HG03045 (cell line): ENCODE measurements at regions not wholly inside any gene's neighbourhood (a gene's known extent, or its start where the extent isn't known, plus 50 kb on each side); places are given as distances from the start of the nearest gene placed in this dataset.

Experiments used
- ATAC-seq: cut with Tn5 transposase; IDR thresholded peaks from one replicate; pipeline ENCODE4 v1.9.1; 2021; ENCODE audit warnings: mild to moderate bottlenecking, moderate library complexity; ENCODE audit not compliant: unreplicated experiment

DNA sequence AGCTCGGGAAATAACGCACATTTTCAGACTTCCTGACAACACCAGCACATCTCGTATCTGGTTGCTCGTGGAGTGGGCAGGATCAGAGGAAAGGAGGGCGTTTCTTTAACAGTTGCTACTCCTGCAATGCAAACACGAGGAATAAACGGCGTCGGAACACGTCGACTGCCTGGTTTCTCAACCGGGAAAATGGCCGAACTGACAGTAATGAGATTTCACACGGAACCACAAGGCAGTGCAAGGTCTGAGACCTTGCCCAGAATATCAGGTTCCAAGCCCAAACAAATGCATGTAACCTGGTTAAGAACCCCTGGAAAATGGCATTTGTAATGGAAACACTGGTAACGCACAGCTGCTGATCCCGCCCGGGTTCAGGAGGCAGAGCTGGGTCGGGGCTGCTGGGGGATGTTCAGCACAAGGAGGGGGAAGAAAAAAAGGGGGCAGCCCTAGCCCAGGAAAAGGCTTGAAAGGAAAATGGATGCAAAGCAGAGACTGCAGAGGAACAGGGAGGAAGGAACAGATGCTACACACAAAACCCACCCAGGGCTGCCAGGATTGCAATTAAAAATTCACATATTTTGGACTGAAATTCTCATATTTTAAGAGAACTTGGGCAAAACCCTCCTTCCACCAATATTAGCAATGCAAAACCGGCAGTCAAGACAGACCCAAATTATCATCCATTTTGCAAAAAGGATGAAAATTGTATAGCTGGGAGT, 61.6 kb upstream of the KLHL29 start:
- no peak for ATAC-seq

DNA sequence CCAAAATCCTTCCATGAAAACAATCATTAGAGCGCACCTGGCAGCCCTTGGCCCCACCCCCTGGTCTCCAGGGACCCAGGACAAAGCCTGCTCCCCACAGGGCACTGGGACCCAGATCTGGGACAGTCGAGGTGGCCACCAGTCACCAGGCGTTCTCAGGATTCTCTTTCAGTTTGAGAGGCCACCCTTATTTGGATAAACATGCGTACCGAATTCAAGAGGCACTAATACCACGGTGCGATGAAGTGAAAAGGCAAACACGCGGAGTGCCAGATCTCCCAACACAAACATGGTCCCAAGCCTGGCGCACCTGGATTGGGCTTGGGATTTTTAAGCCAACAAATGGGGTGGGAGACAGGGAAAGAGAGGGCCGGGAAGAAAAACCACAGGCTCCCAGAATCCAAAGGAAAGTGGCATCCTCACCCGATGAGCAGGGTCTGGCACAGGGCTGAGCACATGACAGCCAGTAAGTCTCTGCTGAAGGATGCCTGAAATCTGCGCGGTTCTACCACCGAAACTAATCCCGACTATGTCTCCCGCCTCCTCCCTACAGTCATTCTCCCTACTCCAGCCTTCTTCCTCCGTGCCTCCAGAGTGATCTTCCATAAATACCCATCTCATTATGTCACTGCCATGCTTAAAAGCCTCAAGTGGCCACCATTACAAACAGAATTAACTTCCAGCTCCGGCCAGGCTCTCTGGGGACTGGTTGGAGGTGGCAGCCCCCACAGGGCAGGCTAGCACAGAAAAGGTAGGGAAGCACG, 60.9 kb upstream of the KLHL29 start:
- no peak for ATAC-seq

DNA sequence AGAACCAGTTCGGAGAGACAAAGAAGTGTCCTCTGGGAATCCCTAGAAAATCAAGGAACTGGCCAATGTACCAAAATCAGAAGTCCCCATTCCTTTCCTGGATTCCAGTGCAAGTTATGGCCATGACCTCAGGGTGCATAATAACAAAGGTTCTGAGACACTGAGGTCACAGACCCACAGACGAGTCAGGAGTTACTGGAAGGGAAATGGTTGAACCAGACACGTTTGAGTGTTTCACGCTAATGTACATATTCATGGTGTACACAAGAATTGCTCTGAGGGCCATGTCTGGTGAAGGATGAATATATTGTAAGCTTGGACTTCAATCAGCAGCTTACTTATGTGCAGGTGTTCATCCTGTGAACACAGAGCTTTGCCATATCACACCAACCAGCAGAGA, 58.6 kb upstream of the KLHL29 start:
- no peak for ATAC-seq

DNA sequence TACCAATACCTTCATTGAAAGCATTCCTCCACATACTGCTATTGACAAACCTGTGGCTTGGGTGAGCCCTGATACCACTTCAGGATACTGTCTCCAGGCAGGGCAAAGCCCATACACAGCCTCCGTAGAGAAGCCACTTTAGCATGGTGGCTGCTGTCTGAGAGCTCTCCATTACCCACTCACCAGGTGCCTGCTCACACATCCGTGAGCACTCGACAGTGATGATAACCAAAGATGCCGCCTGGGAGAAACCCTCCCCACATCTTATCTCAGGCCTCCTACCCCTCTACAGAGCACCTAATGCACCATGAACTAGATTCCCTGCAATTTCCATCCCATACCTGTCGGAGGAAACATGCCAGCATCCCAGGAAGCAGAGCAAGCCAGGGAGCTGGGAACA, 57.6 kb upstream of the KLHL29 start:
- ATAC-seq: no peak

DNA sequence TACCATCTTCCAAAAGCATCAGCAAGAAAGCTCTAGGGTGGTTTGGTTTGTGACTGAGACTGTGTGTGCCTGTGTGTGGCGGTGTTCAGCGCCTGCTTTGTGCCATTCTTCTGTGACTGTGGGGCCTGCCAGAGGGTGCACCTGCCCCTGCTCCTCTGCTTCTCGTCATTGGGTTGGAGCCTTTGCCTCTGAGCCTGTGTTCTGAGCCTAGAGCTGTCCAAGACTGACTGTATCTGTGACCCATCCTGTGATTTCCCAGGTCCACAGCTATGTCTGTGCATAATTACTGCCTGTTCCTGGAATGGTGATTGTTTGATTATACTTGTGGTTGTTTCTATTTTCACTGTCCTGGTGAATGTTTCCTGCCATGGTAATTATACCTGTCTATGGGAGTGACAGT, 57.1 kb upstream of the KLHL29 start:
- ATAC-seq: no peak

DNA sequence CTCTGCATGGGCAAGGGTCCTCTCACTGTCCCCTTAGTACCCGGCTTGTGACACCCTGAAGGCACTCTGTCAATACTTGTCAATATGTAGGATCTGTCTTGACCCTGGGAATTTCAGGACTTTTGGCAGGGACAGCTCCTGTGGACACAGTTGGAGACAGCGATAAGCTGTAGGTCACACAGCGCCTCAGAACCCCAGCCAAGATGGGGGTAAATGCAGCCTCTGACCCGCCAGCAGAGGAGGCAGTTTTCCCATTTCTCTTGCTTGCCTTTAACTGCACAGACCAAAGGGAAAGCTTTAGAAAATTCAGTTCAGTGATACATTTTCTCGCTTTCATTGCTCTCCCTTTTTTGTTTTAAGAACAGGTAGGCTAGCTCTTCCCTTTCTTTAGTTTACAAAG, 54.8 kb upstream of the KLHL29 start:
- ATAC-seq: no peak
